Loucy (cell line): ENCODE measurements at regions not wholly inside any gene's neighbourhood (a gene's known extent, or its start where the extent isn't known, plus 50 kb on each side); places are given as distances from the start of the nearest gene placed in this dataset.

Experiments
- EZH2phosphoT487 ChIP-seq: fragments of 200-600 bp; IDR thresholded peaks from 2 replicates; pipeline ENCODE4 v1.6.1; 2018; ENCODE audit warnings: antibody characterized with exemption, mild to moderate bottlenecking, moderate library complexity, borderline replicate concordance
- TF ChIP-seq, protein P1 (sequence below): fragments of 200-600 bp; sonication (generic); conservative IDR thresholded peaks from 2 replicates; pipeline ENCODE4 v1.5.1; 2014; ENCODE audit warnings: mild to moderate bottlenecking, antibody characterized with exemption, low read length

DNA sequence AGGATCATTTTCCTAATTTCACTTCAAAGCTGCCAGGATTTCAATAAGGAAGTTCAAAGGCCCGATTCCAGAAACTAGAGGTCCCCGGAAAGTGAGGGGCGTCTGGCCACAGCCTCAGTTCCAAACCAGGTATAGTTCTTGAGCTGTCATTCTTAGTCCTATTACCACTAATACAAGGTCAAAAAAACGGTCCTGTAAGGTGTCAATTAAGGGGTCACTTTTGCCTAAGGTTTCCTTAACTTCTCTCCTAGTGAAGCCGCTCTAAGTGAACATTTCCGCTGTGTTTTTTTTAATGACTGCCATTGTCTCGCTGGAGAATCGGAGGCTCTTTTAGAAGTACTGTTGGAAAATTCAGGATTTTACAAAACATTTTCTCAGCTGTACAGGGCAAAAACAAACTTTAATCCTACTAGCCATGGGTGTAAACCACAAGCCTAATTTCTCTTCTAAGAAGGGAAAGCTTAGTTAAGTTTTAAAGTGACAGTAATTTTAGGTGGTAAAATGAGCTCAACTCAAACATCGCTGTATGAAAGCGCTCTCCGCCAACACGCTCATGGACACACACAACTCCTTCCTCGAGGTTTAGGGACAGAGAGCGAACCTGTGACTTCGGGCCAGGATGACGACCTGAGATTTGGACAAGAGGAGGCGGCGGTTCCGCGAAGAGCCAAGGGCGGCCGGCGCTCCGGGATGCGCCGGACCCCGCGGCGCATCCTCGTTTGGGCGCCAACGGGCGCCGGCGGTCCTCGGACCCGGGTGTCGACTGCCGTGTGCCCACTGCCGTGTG lies 76.7 kb upstream of the IFNE start:
- TF ChIP-seq EZH2phosphoT487, result no peak
- TF ChIP-seq, protein P1, sequence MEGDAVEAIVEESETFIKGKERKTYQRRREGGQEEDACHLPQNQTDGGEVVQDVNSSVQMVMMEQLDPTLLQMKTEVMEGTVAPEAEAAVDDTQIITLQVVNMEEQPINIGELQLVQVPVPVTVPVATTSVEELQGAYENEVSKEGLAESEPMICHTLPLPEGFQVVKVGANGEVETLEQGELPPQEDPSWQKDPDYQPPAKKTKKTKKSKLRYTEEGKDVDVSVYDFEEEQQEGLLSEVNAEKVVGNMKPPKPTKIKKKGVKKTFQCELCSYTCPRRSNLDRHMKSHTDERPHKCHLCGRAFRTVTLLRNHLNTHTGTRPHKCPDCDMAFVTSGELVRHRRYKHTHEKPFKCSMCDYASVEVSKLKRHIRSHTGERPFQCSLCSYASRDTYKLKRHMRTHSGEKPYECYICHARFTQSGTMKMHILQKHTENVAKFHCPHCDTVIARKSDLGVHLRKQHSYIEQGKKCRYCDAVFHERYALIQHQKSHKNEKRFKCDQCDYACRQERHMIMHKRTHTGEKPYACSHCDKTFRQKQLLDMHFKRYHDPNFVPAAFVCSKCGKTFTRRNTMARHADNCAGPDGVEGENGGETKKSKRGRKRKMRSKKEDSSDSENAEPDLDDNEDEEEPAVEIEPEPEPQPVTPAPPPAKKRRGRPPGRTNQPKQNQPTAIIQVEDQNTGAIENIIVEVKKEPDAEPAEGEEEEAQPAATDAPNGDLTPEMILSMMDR, result no peak
